Stimulated activated CD4-positive, alpha-beta T cell treated with anti-CD3 and anti-CD28 coated beads, TNF-alpha, amount 100 ng/mL, for 48 hours (primary cell): ENCODE measurements at regions not wholly inside any gene's neighbourhood (a gene's known extent, or its start where the extent isn't known, plus 50 kb on each side); places are given as distances from the start of the nearest gene placed in this dataset.

Experiments
- DNase-seq, 3 donors: peaks; one replicate each; pipeline ENCODE4 v3.0.0-alpha.2; 2020; ENCODE audit warnings: low read depth in 3 of 3

DNA sequence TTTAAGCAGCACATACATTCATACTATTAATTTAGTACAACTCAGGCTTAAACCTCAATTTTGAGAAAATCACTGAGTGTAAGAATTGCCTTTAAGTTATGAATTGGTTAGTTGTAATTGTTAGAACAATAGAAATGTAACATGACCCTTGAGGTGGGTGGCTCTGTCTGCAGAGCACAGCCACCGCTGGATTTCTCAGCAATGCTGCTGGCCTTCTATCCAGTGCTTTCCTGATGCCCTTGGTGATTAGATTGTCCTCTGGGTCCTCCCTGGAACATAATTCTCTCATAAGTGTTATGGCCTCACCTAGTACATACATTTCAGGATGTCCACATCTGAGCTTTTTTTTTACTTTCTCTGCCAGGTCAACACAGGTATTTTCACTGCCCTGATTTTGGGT lies 213.2 kb downstream of the SLC7A11 start:
- no peak for DNase-seq

DNA sequence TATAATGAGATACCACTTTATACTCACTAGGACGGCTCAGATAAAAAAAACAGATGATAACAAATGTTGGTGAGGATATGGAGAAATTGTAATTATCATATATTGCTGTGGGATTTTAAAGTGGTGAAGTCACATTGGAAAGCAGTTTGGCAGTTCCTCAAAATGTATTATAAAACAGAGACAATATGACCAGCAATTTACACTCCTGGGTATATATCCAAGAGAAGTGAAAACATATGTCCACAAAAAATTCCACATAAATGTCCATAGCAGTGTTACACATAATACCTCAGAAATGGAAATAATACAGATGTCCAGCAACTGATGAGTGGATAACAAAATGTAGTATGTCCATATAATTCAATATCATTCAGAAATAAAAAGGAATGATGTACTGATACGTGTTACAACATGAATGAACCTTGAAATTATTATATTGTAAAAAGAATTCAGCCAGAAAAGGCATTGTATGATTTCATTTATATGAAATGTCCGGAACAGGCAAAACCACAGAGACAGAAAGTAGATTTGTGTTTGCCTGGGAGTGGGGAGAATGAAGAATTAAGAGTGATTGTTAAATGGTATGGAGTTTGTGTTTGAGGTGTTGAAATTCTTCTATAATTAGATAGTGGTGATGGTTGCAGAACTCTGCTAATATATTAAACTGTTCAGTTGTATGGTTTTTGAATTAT lies 220.9 kb downstream of the SLC7A11 start:
- no peak for DNase-seq

DNA sequence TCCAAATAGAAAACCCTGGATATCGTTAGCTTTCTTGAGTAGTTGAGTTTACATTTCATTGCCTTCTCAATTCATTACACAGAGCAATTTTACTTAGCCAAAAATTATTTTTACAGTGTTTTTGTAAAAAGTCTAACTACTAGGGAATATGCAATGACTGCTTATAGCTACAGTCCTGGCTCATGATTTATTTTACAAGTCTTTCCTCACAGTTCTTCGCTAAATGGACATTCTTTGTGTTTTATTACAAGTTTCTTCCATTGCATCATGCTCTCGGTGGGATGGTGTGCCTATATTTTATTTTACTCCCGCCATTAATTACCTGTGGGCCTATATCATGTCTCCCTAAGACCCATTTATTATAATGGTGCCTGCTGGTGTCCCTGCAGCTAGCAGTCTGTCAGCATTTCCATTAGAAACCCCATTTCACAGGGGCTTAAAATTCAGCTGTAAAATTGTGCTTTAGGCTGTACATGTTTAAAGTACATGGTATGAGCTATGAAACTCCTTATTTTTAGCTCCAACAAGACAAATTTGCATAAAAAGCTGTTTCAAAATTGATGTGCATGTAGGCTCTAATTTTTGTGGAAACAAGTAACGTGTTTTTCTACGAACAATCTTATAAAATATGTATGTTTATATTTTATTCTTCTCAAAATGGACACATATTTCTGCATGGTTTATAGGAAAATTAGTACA lies 227.4 kb downstream of the SLC7A11 start:
- DNase-seq = no peak

DNA sequence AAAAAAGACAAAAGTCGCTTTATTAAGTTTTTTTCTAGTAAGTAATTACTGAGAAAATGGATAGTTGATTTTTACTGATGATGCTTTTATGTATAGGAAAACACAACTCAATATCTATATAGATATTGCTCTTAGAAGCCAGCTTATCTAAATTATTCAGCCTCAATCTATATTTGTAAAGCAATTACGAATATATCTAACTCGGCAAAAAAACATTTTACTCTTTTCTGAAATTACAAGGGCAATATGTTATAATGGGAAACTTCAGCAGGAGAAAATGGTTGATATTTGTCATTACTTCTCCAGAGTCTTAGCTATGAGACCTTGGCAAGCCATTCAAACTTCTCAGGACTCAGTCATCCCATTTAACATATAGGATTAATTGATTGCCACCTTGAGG lies 228.5 kb downstream of the SLC7A11 start:
- DNase-seq = no peak

DNA sequence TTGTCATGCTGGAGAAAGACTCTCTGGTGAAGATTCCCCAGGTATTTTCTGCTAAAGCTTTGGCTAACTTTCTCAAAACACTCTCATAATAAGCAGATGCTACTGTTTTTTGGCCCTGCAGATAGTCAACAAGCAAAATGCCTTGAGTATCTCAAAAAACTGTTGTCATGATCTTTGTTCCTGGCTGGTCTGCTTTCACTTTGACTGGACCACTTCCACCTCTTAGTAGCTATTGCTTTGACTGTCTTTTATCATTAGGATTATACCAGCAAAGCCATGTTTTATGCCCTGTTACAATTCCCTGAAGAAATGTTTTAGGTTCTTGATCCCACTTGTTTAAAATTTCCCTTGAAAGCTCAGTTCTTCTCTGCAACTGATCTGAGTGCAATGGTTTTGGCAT lies 231.5 kb downstream of the SLC7A11 start:
- DNase-seq = no peak

DNA sequence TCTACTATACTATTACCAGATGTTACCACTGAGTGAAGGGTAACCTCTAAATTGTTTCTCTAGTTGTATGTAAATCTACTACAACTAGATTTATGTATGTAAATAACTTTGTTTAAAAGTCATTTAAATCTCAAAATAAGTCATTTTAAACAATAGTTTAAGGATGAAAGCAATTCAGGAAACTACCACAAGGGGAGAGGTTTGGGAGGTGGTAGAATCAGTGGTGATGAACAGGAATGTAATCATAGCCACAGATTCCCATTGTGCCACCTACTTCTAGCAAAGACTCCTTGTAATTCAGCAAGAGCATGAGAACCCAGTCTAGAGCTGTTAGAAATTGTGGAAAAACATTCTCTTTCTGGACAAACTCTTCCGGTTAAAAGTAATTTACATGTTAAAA lies 234.6 kb downstream of the SLC7A11 start:
- DNase-seq = no peak

DNA sequence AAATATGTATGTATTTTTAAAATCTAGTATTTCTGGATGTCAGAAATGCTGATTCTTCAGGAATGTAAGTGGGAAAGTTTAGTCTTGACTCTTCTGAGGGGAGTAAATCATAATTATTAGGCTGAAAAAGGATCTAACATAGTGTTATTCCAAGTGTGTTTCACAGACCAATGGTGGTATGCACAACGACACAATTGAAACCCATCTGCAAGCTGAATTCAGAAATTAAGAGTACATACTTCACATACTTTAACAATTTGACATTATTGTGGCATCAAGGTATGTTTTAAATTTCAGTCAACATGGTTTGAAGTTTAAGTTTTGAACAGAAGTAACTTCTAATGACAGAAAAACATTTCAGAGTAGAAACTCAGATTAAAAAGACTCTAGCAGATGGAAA lies 236.7 kb downstream of the SLC7A11 start:
- no peak for DNase-seq

DNA sequence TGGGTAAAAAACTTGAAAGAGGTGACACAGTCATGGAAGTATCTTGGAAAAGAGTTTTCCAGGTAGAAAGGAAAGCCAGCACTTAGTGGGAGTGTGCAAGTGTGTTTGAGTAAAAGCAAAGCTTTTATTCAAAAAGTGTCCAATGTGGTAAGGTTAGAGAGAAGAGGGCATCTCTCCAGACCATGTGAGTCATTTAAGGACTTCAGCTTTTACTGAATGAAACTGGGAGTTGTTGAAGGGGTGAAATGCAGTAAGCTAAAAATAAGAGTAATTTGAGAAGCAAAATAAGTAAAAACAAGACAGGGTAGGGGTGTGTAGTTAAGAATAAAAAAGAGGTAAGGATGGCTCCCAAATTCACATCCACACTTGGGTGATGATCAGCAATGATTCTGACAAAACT lies 238.9 kb downstream of the SLC7A11 start:
- DNase-seq = no peak

DNA sequence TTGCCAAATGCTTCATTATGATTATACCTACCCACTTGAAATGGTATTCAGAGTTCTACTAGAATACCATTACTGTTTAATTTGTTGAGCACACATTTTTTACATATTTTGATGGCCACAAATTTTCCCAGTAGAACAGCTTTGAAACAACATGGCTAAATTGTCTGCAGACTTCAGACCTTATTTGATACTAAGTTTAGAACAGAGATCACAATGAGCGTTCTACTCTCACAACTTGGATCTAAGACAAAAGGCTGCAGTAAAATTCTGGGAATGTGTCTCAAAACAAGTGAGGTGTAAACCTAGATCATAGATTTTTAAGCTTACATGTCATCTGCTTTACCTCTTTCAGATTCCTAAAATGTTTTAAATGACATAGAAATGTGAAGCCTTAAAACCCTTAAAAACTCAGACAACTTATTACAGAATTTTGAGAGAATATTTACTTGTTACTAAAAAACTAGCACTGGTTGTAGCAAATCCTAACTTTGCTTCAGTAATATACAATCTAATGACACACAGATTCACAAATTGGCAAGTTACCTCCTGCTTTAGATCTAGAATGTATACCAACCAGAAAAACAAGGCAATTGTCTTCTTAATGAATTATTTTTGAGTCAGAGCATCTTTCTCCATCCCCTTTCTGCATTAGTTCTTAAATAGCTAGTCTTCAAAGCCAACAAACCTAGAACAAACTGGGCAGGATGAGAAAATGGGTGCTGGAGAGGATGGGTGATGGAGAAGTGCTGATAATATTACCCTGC lies 243.3 kb downstream of the SLC7A11 start:
- DNase-seq = no peak

DNA sequence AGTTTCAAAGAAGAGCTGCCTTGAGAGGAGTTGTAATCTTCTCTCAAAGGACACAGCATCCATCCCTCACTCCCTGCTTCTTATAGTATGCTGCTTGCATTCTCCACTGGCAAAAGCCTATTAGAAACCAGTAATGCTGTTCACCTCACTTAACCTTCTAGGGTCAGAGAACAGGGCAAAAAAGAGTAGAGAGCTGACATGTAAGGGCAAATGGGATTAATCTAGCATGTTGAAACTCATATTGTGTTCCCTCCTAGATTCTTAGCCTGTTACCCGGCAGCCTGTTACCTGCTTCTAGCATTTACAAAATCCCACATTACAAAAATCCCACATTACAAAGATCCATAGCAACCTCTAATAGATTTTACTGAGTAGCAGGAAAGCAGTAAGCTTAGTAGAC lies 244.7 kb downstream of the SLC7A11 start:
- DNase-seq = no peak

DNA sequence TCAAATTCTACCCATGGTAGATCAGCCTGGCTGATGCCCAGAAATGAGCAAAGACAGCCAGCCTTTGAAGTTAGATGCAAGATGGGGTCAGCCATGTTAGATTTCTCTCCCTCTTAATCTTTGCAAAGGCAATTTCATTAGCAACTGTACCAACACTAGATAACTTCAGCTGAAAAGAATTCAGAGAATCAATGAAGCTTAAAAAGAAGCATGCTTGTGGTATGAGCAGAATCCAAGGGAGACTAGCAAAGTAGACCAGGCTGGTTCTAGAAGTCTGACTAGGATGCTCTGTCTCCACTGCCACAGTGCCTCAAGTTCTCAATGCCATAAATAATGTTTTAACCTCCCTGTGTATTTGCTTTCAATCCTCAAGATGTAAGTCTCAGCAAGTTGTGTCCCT lies 247.3 kb downstream of the SLC7A11 start:
- no peak for DNase-seq

DNA sequence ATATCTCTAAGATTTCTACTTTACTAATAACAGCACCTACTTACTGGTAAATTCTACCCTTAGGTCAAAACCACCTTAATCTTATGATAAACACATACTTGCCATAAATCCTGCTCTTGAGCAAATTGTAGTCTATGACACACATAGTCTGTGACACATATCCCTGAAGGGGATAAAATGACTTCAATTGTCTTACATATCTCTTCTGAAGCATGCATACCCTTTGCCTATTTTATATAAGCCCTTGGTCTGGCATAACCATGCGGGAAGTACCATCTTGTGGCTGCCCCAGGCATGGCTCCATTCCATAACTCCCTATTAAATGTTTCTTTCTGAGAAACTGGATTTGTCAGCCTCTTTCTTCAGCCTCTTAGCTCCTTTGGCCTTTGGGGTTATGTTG lies 248.9 kb downstream of the SLC7A11 start:
- DNase-seq = no peak

DNA sequence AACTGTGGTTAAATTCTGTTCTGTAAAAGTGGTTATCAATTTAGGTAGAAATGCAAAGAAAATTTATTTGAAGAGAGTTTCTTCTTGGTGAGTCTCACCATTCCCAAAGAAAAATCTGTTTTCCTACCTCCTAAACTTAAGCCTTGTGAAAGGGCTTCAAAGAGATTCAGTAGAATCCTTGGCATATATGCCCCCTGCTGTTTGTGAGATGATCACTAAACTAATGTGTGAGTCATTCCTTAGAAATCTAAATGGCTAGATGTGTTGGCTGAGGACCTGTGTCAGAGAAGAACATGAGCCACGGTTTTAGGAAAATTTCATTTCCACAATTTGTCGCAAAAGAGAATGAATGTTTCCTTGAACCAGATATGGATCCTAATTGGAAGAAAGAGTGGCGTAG lies 260.9 kb downstream of the SLC7A11 start:
- no peak for DNase-seq

DNA sequence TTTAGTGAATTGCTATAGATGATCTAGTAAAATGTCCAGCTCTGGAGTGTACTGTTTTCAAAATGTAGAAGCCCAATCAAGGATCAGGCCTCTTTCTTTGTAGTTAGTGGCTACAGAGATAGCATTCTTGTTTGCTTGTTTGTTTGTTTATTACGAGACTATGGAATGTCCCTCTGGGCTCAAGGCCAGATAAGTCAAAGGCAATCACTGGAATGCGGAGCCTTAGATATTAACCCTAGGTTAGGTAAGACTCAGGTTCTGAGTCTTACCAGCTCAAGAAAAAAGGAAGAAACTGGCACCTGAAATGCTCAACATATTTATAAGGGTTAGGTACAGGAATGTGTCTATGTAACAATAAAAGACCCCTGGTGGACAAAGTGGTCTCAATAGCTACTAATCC lies 261.5 kb downstream of the SLC7A11 start:
- no peak for DNase-seq

DNA sequence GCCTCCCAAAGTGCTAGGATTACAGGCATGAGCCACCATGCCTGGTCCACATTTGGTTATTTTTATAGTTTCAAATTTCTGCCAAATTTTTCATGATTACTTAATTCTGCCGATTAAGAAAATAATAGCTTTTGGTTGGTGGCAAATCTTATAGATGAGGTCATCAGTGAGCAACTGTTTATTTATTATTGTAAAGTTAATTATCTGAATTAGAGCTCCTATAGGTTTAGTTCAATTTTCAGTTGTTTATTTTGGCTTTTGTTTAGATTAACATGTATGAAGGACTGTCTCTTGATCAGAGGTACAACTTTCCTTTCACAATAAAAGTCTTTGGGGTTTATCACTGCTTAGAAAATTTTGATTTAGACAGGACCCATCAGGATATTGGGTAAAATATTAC lies 262.2 kb downstream of the SLC7A11 start:
- DNase-seq = no peak

DNA sequence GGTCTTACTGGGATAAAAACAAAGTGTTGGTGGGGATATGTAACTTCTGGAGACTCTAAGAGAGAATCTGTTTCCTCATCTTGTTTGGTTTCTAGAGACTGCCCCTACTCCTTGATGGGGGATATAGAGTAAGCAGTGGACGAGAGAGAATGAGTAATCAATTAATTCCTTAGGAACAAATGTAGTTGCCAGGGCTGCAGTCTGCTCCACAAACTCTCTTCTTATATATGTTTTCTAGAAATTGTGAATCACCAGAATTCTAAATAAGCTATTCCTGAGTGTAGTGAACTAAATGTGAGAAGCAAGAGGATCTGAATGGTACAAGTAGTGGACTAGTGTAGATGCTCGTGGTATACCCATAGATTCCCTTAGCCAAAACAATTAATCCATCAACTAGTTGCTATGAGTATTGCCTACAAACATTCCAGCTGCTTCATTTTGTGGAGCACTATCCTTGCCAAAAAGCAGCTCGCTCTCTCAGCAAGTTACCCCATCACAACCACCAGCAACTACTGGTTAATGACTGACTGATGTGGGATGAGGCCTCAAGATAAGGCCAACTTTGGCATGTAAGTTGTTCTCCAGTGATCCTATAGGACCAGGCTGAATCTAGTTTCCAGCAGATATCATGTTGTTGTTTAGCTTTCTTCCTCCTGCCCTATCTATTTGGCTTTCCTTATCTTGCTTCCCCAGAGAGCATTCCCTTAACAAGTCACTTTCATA lies 273.0 kb downstream of the SLC7A11 start:
- no peak for DNase-seq

DNA sequence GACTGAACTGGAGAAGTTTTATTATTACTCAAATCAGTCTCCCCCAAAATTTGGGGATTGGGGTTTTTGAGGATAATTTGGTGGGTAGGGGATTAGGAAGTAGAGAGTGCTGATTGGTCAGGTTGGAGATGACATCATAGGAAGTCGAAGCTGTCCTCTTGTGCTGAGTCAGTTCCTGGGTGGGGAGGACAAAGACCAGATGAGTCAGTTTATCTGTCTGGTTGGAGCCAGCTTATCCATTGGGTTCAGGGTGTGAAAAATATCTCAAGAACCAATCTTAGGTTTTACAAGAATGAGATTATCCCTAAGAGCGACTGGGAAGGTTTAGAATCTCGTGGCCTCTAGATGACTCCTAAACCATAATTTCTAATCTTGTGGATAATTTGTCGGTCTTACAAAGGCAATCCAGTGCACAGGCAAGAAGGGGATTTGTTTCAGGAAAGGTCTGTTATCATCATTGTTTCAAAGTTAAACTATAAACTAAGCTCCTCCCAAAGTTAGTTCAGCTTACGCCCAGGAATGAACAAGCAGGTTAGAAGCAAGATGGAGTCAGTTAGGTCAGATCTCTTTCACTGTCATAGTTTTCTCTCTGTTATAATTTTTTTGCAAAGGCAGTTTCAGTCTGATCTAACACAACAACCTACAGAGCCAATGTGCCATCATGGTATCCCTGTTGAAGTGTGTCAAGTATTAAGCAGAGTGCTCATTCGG lies 274.5 kb downstream of the SLC7A11 start:
- DNase-seq = no peak

DNA sequence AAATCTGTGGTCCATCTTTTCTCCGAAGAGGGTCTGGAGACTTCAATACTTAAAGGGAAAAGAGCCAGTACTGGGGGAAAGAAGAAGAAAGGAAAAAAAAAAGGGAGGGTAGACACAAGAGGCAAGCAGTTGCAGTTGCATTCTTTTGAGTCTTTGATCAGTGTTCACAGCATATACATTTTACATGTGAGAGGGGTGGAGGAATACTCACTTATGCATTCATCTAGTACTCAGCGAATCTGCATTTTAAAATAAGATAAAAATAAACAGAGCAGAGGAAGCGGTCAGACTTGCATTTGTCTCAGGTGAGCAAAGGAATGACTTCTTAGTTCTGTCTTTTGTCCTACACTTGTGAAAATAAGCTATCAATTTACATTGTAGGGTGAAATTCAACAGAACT lies 275.6 kb downstream of the SLC7A11 start:
- DNase-seq = no peak

DNA sequence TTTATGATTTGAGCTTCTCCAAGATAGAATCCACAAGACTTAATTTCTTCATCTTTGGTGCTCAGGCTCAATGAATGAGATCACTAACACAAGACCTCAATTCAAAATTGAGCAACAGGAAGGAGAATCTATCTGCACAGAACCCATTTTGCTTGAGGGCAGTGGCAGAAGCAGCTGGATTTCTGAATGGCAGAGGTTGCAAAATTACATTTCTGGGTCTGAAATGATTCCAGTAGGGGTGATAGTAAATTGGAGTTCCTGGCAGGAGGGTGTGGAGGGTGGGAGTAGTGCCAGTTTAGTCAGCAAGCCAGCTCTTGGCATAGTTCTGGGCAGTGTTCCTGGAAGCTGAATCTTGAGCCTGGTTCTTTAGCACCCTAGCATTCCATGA lies 281.1 kb downstream of the SLC7A11 start:
- DNase-seq = no peak

DNA sequence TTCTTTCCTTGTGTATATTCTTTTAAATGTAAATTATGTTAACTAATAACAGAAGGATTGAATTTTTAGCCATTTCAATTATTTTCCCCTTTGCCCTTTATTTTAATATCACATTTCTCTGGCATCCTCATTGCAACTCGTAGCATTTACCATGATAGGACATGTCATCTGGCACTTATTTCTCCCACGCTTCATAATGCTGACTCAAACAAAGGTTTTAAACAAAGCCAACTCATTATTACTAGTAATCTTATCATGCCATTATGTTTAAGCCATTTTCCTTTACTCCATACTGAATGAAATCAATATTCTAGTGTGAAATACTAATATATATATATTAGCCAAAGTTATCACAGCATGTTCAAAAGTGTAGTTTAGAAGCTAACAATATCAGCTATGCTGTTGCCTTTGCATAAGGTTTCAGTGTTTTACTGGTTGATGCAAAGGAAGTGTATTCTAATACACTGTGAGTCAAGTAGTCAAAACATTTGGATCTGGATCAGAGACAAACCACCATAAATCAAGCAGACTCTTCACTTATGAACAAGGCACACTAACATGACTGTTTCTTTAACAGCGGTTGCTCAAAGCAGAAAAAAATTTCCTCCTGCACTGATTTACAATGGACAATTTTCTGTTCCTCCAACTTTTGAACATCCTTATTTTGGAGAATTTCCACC lies 281.6 kb downstream of the SLC7A11 start:
- DNase-seq = no peak

DNA sequence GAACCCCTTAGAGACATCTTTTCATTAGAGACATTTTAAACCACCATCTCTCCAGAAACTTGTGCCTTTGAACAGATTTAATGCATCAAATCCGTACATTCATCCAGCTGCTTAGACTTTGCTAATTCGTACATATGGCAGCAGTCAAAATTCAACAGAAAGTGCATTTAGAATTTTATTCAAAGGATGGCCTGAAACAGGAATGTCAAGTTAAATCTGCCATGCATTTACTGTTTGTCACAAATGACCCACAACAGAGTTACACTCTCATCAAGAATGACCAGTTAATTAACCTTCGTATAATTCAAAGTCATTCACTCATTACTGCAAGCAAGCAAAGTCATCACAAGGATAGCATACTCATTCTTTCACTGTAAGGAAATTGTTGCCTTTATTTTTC lies 284.3 kb downstream of the SLC7A11 start:
- DNase-seq = no peak
